ENCODE measurements at regions not wholly inside any gene's neighbourhood (a gene's known extent, or its start where the extent isn't known, plus 50 kb on each side); places are given as distances from the start of the nearest gene placed in this dataset.
A peak's percentile ranks its signal among the peaks of the same experiment; 100 is the strongest.

DNA sequence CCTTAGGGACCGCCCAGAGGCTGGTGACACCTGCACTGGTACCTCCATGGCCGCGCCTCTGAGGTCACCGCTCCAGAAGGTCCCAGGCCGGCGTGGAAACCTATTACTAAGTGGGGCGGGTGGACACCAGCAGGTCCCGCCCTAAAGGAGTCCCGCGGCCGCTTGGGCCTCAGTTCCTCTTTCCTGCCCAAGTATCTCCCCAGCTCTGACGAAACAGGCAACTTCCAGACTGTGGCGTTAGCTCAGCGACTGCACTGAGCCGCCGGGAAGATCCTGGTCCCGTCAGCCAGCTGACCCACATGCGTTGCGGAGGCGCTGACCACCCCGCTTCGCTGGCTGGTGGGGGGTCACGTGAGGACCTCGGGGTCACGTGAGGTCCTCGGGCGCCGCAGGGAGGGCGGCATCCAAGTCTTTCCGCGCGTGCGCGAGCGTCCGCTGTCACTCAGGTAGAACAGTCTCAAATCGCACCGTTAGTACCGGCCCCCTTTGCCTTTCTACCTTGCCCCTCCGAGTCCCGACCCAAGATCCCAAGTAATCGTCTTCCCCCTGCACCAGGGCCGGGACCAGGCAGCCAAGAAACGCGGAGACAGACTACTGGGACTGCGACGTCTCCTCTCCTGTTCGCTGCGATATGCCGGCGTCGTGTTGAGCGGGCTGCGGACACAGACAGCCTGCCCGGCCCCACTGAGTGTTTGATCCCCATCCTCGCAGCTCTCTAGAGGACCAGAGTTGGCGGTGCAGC is 53.7 kb upstream of the KDM4C start:
- peak; percentile 61 for DNase-seq (ENCODE audit: low read depth)

DNA sequence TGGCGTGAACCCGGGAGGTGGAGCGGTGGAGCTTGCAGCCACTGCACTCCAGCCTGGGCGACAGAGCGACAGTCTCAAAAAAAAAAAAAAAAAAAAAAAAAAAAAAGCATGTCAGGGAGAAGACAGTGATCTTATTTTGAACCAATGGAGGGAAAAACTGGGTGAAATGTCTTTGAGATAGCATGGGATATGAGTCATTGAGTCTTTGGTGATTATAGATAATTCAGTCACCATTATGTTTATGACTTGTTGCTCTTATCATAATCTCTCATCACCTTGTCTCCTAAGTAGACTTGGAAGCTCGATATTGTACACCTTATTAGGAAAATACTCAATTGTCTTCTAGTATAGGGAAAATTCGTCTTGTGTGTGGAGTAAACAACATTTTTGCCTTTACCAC is 55.1 kb upstream of the KDM4C start:
- no peak for DNase-seq (ENCODE audit: low read depth)

DNA sequence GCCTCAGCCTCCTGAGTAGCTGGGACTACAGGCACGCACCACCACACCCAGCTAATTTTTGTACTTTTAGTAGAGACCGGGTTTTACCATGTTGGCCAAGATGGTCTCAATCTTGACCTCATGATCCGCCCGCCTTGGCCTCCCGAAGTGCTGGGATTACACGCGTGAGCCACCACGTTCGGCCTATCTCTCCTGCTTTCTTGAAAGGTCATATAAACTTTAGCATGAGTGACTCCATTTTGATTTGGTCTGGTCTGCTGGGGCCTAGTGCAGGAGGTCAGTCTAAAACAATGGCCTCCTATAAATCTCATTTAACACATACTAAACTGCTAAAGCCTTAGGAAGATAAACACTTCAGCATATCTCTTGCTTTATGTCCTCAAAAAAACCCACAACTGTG is 50.6 kb upstream of the GLDC start:
- DNase-seq (ENCODE audit: low read depth): no peak

DNA sequence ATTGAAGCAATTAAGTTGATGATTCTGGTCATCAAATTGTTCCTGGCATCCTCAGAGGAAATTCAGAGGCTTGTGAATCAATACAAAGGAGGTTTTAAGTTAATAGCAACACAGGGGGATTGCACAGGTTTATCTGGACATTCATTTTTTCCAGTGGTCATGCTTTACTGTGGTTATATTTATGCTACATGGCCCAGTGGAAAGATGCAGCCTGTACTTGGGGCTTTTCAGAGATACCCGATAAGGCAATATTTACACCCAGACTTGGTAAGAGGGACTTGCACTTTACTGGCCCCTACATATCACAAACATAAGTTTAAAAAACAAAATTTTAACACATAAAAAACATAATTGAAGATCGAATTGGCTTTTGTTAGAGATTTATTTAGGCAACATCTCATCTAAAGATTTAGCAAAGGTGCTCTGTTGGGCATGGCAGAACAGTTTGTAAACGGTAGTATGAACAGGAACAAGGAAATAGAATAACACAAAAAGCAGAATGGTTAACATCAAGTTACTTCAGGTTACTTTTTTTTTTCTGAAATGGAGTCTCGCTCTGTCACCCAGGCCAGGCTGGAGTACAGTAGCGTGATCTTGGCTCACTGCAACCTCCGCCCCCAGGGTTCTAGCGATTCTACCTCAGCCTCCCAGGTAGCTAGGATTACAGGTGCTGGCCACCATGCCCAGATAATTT is 49.7 kb upstream of the GLDC start:
- DNase-seq (ENCODE audit: low read depth): no peak

All from stimulated activated CD8-positive, alpha-beta memory T cell treated with anti-CD3 and anti-CD28 coated beads, Interleukin-12 subunit alpha, Interleukin-12 subunit beta, amount 100 ng/mL, for 1 hour (primary cell).